NCI-H524 treated with DMSO at 0.1 percent for 48 hours (cell line): ENCODE measurements at regions not wholly inside any gene's neighbourhood (a gene's known extent, or its start where the extent isn't known, plus 50 kb on each side); places are given as distances from the start of the nearest gene placed in this dataset.

Experiments
- DNase-seq: peaks from one replicate; lab custom pipeline; 2025; lab: John Stamatoyannopoulos, UW

DNA sequence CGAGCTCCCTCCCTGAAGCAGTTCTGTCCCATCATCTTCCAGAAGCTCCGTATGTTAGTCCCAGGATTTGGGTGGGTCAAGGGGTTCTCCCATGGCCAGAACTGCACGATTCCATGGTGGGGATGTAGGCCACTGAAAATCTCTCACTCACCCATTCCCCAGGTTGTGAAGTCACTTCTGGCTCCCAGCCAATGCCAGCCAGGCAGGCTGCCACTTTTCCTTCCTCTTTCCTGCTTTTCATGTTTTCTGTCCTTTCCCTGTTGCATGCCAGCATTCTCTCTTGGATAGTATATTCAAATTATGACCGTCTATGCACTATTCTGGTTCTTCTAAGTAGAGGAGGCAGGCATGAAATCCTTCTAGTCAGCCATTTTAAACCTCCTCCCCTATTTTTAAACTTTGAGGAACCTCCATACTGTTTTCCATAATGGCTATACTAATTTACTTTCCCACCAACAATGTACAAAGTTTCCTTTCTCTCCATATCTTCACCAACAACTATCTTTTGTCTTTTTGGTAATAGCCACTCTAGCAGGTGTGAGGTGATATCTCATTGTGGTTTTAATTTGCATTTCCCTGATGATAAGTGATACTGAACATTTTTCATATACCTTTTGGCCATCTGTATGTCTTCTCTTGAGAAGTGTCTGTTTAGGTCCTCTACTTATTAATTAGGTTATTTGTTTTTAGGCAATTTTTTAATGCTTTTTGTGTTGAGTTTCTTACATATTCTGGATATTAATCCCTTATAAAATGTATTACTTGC, 182.1 kb upstream of the TET2 start:
- no peak for DNase-seq

DNA sequence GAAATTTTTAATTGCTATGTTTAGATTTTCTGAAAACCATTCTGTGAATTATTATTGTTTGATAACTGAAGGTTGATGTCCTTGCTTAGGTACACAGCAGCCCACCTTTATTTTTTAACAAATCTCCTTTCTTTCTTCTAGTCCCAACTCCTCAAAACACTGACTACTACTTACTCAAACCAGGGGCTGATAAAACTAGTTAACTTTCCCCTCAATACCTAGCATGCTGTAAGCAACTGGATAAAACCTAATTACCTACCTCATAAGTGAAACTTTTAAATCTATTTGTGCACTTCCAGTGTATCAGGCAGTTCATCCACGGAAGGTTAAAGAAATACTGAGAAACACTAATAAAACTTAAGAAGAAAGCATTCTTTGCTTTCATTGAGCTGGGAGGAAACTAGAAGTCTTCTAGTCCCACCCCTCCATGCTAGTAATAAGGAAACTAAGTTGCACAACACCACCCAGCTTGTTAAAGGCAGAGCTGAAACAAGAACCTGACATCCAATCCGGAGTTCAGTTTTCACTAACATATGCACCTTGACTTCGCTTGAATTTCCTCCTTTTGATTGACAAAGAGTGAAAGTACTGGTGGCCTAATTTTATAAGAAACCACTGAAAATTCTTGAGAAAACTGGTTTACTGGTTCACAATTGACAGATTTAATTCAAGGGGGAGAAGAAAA, 180.2 kb upstream of the TET2 start:
- no peak for DNase-seq

- no peak for DNase-seq
These were observed 179.7 kb upstream of the TET2 start for GRCh38 chr4:104967034-104967401.

- DNase-seq = no peak
These were observed 177.1 kb upstream of the TET2 start for GRCh38 chr4:104969394-104970082.

DNA sequence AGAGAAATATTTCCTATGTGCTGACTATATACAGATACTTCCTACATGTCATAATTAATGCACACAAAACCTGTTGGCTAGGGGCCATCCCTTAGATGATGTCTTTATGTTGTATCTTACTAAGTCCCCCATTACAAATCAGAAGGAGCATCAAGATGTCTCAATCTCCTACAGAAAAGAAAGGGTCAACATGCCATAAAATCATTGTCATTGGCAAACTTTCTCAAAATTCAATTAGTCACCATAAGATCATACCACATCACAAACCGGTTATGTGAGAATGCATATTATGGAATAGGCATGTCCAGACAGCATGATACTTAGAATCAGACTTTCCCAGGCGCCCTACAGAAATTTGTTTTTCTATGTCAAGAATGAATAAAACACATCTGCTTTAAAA, 175.2 kb upstream of the TET2 start:
- no peak for DNase-seq

- no peak for DNase-seq
These were observed 173.0 kb upstream of the TET2 start for GRCh38 chr4:104973708-104974107.

- DNase-seq = no peak
These were observed 171.1 kb upstream of the TET2 start for GRCh38 chr4:104975617-104976016.

DNA sequence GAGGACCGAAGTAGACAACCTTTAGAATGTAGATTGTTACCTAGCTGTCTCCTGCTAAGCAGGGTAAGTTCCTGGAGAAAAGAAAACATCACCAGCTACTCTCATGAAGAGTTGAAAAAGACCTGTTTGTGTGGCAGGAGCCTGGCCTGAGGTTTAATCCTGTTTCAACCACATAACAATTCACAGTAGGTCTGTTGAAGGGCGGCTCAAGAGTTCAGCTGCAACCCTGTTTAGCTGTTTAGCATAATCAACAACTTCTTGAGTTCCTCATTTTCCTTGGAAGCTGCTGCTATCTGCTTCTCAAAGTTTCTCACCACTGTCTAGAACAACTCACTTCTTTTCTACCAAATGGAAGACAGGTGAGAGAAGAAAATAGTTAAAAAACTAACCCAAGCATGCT, 170.4 kb upstream of the TET2 start:
- no peak for DNase-seq

DNA sequence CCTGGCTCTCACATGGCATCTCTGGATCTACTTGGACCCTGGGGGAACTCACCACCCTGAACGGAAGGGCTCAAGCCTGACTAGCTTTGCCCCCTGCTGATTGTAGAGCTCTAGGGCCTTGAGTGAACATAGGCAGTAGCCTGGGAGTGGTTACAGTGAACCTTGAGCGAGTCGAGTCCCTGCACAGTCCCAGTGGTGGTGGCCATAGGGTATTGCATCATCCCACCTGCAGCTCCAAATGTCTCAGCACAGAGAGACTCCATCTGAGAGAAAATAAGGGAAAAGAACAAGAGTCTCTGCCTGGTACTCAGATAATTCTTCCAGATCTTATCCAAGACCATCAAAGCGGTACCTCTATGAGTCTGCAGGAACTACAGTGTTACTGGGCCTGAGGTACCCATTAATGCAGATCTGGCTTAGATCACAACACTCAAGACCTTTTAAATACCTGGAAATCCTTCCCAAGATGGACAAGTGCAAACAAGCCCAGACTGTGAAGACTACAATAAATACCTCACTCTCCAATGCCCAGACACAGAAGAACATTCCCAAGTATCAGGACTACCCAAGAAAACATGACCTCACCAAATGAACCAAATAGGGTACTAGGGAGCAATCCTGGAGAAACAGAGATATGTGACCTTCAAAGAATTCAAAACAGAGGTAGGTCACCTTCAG, 167.5 kb upstream of the TET2 start:
- DNase-seq = no peak

DNA sequence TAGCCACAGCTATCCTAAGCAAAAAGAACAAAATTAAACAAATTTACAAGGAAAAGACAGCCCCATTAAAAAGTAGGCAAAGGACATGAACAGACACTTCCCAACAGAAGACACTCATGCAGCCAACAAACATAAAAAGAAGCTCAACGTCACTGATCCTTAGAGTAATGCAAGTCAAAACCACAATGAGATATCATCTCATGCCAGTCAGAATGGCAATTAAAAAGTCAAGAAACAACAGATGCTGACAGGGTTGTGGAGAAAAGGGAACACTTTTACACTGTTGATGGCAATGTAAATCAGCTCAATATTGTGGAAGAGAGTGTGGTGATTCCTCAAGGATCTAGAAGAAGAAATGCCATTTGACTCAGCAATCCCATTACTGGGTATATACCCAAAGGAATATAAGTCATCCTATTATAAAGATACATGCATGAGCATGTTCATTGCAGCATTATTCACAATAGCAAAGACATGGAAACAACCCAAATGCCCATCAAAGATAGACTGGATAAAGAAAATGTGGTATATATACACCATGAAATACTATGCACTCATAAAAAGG, 163.0 kb upstream of the TET2 start:
- DNase-seq = no peak

DNA sequence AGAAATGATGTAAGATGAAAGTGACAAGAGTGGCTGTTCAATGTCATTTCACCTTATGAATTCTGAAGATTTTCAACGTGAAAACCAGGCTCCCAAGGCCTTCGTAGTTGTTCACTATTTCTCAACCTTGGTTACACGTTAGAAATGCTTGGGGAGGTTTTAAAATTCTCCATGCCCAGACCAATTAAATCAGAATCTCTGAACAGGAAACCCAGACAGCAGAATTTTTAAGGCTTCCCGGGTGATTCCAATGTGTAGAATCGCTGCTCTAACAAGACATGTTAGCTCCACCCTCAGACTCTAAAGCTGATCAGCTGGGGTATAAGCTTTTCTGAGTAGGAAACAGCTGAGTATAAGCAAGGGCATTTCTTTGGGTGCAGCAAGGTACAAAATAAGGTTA, 160.4 kb upstream of the TET2 start:
- DNase-seq = no peak

DNA sequence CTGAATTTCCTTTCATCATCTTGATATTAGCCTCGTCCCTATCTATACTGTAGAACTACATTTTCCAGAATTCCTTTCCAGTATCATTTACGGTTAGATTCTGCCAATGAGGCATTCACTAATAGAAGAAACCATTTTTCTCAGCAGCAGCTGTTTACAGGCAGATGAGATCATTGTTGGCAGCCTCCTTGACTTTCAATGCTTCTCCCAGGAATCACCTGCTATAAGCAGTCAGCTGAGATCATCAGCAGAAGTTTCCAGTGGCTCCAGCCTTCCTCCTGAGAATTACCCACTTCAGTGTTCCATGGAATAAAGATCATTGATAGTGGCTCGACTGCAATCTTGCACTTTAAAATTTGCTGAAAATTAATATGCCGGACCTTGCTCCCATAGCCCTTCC, 157.3 kb upstream of the TET2 start:
- DNase-seq = no peak

DNA sequence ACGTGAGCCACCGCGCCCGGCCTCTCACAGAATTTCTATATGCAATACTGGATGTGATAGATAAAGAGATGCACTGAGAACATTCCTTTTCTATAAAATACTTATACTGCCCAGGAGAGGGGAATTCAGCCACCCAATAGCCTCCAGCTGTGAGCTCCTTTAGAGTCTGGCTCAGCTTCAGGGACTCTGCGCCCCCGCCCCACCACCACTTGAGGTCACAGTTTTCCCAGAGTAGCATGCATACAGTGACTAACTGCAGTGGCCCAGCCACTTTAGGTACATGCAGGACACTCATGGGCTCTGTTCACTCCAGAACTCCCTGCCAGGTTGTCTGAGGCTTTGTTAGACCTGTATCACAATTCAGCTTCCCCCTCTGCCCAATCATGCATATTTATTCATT, 144.4 kb upstream of the TET2 start:
- DNase-seq = no peak

DNA sequence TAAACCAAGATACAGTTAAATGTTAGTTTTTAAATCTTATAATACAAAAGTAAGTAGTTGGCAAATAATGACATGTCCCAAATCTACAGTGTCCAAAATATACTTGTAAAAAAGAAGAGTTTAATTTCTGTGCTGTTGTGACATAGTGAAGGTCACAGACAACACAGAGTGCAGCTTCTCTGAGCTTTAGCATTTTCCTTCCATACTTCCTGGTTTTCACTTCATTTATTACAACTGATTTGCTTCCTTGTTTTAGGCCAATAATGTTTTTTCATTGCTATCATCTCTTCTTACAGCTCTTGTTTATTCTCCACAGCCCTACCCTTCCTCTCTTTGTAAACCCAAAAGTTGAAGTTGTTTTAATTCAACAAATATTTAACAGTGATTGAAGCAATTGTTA, 132.4 kb upstream of the TET2 start:
- no peak for DNase-seq

GRCh38 chr4:105014635-105015034, 132.0 kb upstream of the TET2 start:
- no peak for DNase-seq

GRCh38 chr4:105015750-105016149, 130.9 kb upstream of the TET2 start:
- DNase-seq = no peak

DNA sequence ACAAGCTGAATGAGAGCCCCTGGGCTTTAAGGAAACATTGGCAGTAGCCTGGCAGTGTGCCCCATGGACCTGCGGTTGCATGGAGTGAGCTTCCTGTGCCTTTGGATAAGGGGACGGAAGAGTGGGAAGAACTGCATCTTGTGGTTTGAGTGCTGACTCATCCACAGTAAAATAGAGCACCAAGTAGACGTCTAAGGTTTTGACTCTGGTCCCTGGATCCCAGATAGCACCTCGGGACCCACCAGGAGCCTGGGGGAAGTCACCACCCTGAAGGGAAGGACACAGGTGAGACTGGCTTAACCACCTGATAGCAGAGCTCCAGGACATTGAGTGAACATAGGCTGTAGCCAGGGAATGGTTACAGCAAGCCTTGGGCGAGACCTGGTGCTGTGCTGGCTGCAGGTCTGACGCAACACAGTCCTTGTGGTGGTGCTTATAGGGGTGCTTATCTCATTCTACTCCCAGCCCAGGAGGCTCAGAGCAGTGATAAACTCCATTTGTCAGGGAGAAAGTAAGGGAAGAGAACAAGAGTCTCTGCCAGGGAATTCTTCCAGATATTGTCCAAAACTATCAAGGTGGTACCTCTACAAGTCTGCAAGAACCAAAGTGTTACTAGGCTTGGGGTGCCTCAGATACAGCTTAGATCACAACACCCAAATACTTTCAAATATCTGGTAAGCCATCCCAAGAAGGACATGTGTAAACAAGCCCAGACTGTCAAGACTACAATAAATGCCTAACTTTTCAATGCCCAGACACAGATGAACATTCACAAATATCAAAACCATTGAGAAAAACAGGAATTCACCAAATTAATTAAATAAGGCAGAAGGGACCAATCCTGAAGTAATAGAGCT, 123.6 kb upstream of the TET2 start:
- no peak for DNase-seq

DNA sequence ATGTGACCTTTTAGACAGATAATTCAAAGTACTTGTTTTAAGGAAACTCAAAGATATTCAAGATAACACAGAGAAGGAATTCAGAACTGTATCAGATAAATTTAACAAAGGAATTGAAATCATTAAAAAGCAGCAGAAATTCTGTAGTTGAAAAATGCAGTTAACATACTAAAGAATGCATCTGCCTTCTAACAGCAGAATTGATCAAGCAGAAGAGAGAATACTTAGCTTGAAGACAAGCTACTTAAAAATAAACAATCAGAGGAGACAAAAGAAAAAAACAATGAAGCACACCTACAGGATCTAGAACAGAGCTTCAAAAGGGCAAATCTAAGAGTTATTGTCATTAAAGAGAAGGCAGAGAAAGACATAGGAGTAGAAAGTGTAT, 123.0 kb upstream of the TET2 start:
- DNase-seq = no peak

DNA sequence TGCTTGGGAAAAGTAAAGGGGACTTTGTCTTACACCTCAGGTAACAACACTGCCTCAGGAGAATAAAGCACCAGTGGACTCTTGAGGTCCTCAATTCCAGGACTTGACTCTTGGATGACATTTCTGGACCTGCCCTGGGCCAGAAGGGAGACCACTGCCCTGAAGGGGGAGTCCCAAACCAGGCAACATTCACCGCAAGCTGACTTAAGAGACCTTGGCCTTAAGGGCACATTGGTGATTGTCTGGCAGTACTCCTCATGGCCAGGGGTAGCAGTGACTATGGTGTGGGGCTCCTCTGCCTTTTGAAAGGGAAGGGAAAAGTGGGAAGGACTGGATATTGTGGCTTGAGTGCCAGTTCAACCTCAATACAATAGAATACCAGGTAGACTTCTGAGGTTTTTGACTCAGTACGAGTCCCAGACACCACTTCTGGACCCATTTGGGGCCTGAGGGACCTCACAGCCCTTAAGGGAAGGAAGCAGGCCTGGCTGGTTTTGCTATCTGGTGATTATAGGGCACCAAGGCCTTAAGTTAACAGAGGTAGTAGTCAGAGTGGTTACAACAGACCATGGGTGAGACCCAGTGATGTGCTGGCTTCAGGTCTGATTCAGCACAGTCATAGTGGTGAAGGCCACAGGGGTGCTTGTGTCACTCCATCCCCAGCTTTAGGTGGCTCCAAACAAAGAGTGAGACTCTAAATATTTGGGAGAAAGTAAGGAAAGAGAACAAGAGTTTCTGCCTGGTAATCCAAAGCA, 121.2 kb upstream of the TET2 start:
- DNase-seq = no peak

GRCh38 chr4:105036991-105037390, 109.7 kb upstream of the TET2 start:
- no peak for DNase-seq

GRCh38 chr4:105042451-105042850, 104.2 kb upstream of the TET2 start:
- DNase-seq = no peak
